Parathyroid adenoma (tissue), 2 donors: ENCODE measurements at regions not wholly inside any gene's neighbourhood (a gene's known extent, or its start where the extent isn't known, plus 50 kb on each side); places are given as distances from the start of the nearest gene placed in this dataset.

ENCODE experiments used
- H2AFZ ChIP-seq: fragments of 300-600 bp; sonication (generic); one replicate; pipeline ENCODE4 v1.7.0; 2017; ENCODE audit warnings: antibody characterized with exemption, mild to moderate bottlenecking
- H3K27ac ChIP-seq: fragments of 300-600 bp; sonication (generic); one replicate; pipeline ENCODE4 v1.7.0; 2017
- H3K27me3 ChIP-seq: fragments of 300-600 bp; sonication (generic); one replicate; pipeline ENCODE4 v1.7.0; 2017; ENCODE audit warnings: low read length; ENCODE audit not compliant: control insufficient read depth, insufficient read depth
- H3K36me3 ChIP-seq: fragments of 300-600 bp; sonication (generic); one replicate; pipeline ENCODE4 v1.7.0; 2017; ENCODE audit warnings: low read length; ENCODE audit not compliant: control insufficient read depth, insufficient read depth
- H3K4me1 ChIP-seq: fragments of 300-600 bp; sonication (generic); one replicate; pipeline ENCODE4 v1.7.0; 2017; ENCODE audit warnings: control low read depth
- H3K4me2 ChIP-seq: fragments of 300-600 bp; sonication (generic); one replicate; pipeline ENCODE4 v1.7.0; 2017; ENCODE audit warnings: low read length
- H3K4me3 ChIP-seq: fragments of 300-600 bp; sonication (generic); one replicate; pipeline ENCODE4 v1.7.0; 2017; ENCODE audit warnings: low read depth, low read length
- H3K79me2 ChIP-seq: fragments of 300-600 bp; sonication (generic); one replicate; pipeline ENCODE4 v1.7.0; 2017; ENCODE audit warnings: control low read depth
- H3K9ac ChIP-seq: fragments of 300-600 bp; sonication (generic); one replicate; pipeline ENCODE4 v1.7.0; 2017; ENCODE audit warnings: mild to moderate bottlenecking
- H3K9me3 ChIP-seq: fragments of 300-600 bp; sonication (generic); one replicate; pipeline ENCODE4 v1.7.0; 2017; ENCODE audit warnings: low read length; ENCODE audit not compliant: control insufficient read depth
- TF ChIP-seq, protein P1 (sequence below): fragments of 300-600 bp; sonication (generic); IDR thresholded peaks from one replicate; pipeline ENCODE4 v1.7.0; 2017; ENCODE audit warnings: antibody characterized with exemption, mild to moderate bottlenecking
- donor health status: primary hyperparathyroidism.

DNA sequence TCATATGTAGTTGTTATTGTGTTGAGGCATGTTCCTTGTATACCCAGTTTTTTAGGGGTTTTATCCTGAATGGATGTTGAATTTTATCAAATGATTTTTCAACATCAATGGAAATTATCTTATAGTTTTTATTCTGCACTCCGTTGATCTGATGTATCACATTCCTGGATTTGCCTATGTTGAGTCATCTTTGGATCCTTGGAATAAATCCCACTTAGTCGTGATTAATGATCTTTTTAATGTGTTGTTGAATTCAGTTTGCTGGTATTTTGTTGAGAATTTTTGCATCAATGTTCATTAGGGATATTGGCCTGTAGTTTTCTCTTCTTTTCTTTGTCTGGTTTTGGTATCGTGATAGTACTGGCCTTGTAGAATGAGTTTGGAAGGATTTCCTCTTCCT lies 648.6 kb upstream of the GRM3 start:
- H2AFZ ChIP-seq, result no peak overlapping the region
- no peaks in the 10 kb centered on the region for H3K36me3 ChIP-seq
- no peaks in the 10 kb centered on the region for H3K27me3 ChIP-seq
- TF ChIP-seq, protein P1, sequence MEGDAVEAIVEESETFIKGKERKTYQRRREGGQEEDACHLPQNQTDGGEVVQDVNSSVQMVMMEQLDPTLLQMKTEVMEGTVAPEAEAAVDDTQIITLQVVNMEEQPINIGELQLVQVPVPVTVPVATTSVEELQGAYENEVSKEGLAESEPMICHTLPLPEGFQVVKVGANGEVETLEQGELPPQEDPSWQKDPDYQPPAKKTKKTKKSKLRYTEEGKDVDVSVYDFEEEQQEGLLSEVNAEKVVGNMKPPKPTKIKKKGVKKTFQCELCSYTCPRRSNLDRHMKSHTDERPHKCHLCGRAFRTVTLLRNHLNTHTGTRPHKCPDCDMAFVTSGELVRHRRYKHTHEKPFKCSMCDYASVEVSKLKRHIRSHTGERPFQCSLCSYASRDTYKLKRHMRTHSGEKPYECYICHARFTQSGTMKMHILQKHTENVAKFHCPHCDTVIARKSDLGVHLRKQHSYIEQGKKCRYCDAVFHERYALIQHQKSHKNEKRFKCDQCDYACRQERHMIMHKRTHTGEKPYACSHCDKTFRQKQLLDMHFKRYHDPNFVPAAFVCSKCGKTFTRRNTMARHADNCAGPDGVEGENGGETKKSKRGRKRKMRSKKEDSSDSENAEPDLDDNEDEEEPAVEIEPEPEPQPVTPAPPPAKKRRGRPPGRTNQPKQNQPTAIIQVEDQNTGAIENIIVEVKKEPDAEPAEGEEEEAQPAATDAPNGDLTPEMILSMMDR, result no peak
- H3K9me3 ChIP-seq, result no peaks in the 10 kb centered on the region
- H3K4me3 ChIP-seq, result no peak overlapping the region
- H3K27ac ChIP-seq, result no peak overlapping the region
- no peak overlapping the region for H3K9ac ChIP-seq
- no peak overlapping the region for H3K4me2 ChIP-seq
- no peaks in the 10 kb centered on the region for H3K4me1 ChIP-seq
- no peaks in the 10 kb centered on the region for H3K79me2 ChIP-seq

DNA sequence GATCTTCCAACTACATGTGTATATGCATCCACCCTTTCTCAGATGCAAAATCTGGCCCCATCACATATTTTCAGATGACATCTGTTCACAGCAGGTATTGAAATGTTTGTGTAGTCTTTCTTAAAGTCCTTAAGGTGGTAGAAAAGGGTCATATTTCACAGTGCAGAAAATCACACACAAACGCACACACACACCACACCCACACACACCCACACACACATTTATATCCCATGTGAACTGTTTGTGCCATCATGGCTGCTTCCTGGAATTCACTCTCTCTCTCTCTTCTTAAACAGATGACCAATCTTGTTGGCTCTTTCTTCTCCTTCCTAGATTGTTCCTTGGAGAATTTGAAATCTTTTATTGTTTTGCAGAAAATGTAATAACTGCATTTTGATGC lies 663.0 kb upstream of the GRM3 start:
- no peaks in the 10 kb centered on the region for H3K4me1 ChIP-seq
- H2AFZ ChIP-seq, result no peak overlapping the region
- H3K36me3 ChIP-seq, result no peaks in the 10 kb centered on the region
- no peaks in the 10 kb centered on the region for H3K79me2 ChIP-seq
- TF ChIP-seq, protein P1, result no peak
- H3K9me3 ChIP-seq, result no peaks in the 10 kb centered on the region
- H3K4me2 ChIP-seq, result no peak overlapping the region
- H3K4me3 ChIP-seq, result no peak overlapping the region
- no peaks in the 10 kb centered on the region for H3K27me3 ChIP-seq
- H3K9ac ChIP-seq, result no peak overlapping the region
- H3K27ac ChIP-seq, result no peak overlapping the region

DNA sequence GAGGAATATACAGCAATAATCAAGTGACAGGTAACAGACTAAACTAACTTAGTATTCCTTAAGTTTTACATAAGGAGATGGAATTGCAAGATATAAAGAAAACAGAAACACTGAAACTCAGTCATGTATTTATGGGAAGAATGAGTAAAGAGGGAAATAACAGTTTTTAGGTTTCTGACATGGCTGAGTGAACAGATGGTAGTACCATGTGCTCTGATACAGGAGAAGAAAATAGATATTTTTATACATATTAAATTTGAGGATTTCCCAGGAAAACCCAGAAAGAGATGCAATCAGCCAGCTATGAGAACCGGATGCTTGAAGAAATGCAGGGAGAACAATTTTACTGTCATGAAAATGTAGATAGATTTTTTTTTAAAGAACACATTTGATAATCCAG lies 669.5 kb upstream of the GRM3 start:
- Histone ChIP-seq H3K27me3 (no peaks in the 10 kb centered on the region), H3K4me2 (no peak overlapping the region), H3K4me3 (no peak overlapping the region), H3K36me3 (no peaks in the 10 kb centered on the region), H3K9ac (no peak overlapping the region), H2AFZ (no peak overlapping the region), H3K79me2 (no peaks in the 10 kb centered on the region), H3K27ac (no peak overlapping the region), H3K4me1 (no peaks in the 10 kb centered on the region), H3K9me3 (no peaks in the 10 kb centered on the region)
- TF ChIP-seq, protein P1, result no peak

DNA sequence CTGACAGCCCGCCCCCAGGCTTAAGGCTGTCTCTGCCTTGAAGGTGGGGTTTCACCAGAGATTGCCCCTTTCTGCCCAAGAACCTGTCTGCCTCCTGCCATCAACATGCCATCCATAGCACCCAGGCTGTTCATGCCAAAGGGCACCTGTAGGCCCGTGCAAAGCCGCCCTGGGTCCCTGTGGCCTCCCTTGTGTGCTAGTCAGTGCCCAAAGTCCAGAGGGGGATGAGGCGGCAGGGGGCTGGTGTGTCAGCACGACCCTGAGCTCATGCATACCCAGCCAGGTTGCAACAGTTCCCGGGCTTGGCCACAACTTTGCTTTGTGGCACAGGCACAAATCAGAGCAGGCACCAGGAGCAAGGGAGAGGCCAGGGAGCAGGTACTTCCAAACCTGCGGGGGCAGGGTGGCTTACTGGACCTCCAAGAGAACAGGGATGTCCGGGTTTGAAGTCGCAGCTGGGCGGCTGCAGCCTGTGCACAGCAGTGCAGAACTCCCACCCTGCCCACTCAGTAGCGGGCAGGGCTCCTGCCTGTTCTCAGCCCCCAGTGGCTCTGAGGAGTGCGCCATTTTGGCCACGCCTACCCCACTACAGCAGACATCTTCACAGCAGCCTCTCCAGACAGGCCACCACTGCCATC lies 671.1 kb upstream of the GRM3 start:
- H3K4me1 ChIP-seq, result no peaks in the 10 kb centered on the region
- no peaks in the 10 kb centered on the region for H3K79me2 ChIP-seq
- no peak overlapping the region for H3K4me2 ChIP-seq
- H3K9me3 ChIP-seq, result no peaks in the 10 kb centered on the region
- no peak overlapping the region for H2AFZ ChIP-seq
- no peak overlapping the region for H3K9ac ChIP-seq
- no peaks in the 10 kb centered on the region for H3K27me3 ChIP-seq
- H3K36me3 ChIP-seq, result no peaks in the 10 kb centered on the region
- no peak overlapping the region for H3K4me3 ChIP-seq
- TF ChIP-seq, protein P1, result no peak
- no peak overlapping the region for H3K27ac ChIP-seq

DNA sequence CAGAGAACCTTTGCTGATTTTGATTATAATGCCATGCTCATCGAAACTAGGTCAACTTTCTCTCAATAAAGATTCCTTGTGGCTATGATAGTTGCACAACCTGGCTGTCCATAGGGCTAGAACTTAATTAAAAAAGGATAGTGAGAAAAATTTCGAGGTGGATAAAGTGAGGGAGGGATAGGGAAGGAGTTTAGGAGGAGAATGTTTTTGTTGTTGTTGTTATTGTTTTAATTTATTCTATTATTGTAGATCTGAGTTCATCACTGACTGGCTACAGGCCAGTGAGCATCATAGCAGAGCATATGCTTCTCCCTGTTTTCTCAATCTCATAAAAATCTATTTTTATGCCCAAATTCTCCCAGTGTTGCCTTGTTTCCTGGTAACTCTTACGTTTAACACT lies 688.7 kb upstream of the GRM3 start:
- no peaks in the 10 kb centered on the region for H3K4me1 ChIP-seq
- TF ChIP-seq, protein P1, result no peak
- no peak overlapping the region for H2AFZ ChIP-seq
- H3K4me2 ChIP-seq, result no peak overlapping the region
- no peaks in the 10 kb centered on the region for H3K9me3 ChIP-seq
- H3K27ac ChIP-seq, result no peak overlapping the region
- H3K79me2 ChIP-seq, result no peaks in the 10 kb centered on the region
- no peaks in the 10 kb centered on the region for H3K36me3 ChIP-seq
- no peak overlapping the region for H3K9ac ChIP-seq
- H3K27me3 ChIP-seq, result no peaks in the 10 kb centered on the region
- no peak overlapping the region for H3K4me3 ChIP-seq
